Vagina (tissue), 2 donors: ENCODE measurements at regions not wholly inside any gene's neighbourhood (a gene's known extent, or its start where the extent isn't known, plus 50 kb on each side); places are given as distances from the start of the nearest gene placed in this dataset.

Experiments
- POLR2AphosphoS5 ChIP-seq, 2 donors: sonication (generic); formaldehyde crosslinking; IDR thresholded peaks; one replicate each; pipeline ENCODE4 v1.9.0; 2017; ENCODE audit warnings: antibody characterized with exemption in 2 of 2, mild to moderate bottlenecking in 2 of 2, low read depth in 1 of 2; ENCODE audit not compliant: insufficient read depth in 1 of 2
- TF ChIP-seq, protein P1 (sequence below), 3 experiments: fragments of 450-650 bp in 2 of 3; fragments of 200-600 bp in 1 of 3; sonication (generic) in 1 of 3; IDR thresholded peaks; one replicate each; pipeline ENCODE4 v1.5.1; 2017 to 2019; ENCODE audit warnings: antibody characterized with exemption in 3 of 3, mild to moderate bottlenecking in 2 of 3, moderate library complexity in 2 of 3

DNA sequence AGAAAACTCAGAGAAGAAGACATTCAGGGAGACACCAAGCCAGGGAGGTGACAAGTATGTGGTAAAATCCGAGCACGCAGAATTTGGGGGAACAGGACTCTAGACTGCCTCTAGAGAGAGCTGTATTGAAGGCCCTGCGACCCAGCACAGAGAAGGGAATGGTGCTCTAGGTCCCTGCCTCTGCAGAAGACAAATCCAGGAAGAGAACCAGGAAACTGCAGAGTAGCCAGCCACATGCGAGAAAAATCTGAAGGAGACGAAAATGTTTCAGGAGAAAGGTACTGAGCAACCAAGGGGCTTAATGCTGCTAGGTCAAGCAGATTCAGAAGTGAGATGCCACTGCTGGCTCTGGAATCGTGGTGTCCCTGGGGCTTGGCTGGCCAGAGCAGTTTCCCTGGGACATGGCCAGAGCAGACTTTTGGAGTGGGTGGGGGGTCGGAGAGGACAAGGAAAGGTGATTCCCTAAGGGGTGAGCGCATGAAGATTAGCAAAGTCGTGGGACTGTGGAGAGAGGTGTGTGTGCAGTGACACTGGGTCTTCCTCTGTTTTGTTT lies 158.0 kb upstream of the KLF6 start:
- TF ChIP-seq POLR2AphosphoS5 (IDR thresholded peaks at IDR 0.05; ENCODE audit: insufficient read depth in 1 of 2, low read depth in 1 of 2), result no peak
- TF ChIP-seq, protein P1, sequence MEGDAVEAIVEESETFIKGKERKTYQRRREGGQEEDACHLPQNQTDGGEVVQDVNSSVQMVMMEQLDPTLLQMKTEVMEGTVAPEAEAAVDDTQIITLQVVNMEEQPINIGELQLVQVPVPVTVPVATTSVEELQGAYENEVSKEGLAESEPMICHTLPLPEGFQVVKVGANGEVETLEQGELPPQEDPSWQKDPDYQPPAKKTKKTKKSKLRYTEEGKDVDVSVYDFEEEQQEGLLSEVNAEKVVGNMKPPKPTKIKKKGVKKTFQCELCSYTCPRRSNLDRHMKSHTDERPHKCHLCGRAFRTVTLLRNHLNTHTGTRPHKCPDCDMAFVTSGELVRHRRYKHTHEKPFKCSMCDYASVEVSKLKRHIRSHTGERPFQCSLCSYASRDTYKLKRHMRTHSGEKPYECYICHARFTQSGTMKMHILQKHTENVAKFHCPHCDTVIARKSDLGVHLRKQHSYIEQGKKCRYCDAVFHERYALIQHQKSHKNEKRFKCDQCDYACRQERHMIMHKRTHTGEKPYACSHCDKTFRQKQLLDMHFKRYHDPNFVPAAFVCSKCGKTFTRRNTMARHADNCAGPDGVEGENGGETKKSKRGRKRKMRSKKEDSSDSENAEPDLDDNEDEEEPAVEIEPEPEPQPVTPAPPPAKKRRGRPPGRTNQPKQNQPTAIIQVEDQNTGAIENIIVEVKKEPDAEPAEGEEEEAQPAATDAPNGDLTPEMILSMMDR (IDR thresholded peaks at IDR 0.05), result no peak
